ENCODE measurements at regions not wholly inside any gene's neighbourhood (a gene's known extent, or its start where the extent isn't known, plus 50 kb on each side); places are given as distances from the start of the nearest gene placed in this dataset.

DNA sequence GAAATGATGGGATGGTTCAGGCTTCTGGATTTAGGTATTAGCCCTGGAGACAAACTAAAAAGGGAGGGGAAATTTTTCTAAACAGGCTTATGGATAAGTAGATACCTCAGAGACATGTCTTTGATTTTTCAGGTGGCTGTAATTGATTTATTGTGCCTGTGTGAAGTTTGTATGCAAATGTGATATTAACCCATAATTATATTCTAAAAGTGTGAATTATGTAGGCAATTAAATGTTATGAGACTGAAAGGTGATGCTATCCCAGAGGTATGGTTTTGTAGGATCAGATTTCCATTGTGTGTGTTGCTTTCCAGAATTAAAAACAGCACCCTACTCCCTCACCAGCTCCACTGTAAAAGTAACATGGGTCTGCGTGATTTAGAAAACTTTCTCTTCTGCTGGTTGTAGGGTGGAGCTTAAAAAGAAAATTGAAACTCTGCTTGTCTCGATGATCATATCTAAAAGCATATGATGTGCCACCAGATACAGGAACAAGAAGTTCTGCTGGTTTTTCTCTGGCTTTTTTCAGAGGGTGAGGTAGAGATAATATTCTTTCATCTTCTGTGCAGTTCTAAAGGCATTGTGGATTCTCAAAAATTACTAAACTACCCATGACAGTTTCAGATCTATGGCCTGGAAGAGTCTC lies 71.8 kb upstream of the TAF11L2 start:
- TF ChIP-seq, protein P1, sequence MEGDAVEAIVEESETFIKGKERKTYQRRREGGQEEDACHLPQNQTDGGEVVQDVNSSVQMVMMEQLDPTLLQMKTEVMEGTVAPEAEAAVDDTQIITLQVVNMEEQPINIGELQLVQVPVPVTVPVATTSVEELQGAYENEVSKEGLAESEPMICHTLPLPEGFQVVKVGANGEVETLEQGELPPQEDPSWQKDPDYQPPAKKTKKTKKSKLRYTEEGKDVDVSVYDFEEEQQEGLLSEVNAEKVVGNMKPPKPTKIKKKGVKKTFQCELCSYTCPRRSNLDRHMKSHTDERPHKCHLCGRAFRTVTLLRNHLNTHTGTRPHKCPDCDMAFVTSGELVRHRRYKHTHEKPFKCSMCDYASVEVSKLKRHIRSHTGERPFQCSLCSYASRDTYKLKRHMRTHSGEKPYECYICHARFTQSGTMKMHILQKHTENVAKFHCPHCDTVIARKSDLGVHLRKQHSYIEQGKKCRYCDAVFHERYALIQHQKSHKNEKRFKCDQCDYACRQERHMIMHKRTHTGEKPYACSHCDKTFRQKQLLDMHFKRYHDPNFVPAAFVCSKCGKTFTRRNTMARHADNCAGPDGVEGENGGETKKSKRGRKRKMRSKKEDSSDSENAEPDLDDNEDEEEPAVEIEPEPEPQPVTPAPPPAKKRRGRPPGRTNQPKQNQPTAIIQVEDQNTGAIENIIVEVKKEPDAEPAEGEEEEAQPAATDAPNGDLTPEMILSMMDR (IDR thresholded peaks at IDR 0.05), result no peak
- TF ChIP-seq EZH2 (IDR thresholded peaks at IDR 0.05) (no peak), EZH2phosphoT487 (IDR thresholded peaks at IDR 0.05) (no peak)
- H3K4me3 ChIP-seq, result no peak overlapping the region
- no peaks in the 10 kb centered on the region for H3K36me3 Mint-ChIP-seq
- H3F3A ChIP-seq (ENCODE audit: low read depth), result no peaks in the 10 kb centered on the region
- no peak overlapping the region for H3K27ac Mint-ChIP-seq
- no peaks in the 10 kb centered on the region for H3K4me1 Mint-ChIP-seq
- H3K36me3 ChIP-seq, result no peaks in the 10 kb centered on the region
- peaks cover 2% of the 10 kb centered on the region for H3K27me3 Mint-ChIP-seq (ENCODE audit: insufficient read depth, low read depth)
- H3K27ac ChIP-seq, result no peak overlapping the region
- no peaks in the 10 kb centered on the region for H4K20me1 ChIP-seq (ENCODE audit: low read depth)
- H3K4me1 ChIP-seq, result no peaks in the 10 kb centered on the region
- H3K27me3 ChIP-seq, result no peaks in the 10 kb centered on the region
- DNase-seq (ENCODE audit: low spot score), result no peak
- H3K79me2 ChIP-seq (ENCODE audit: low read depth), result no peaks in the 10 kb centered on the region
- H3K4me3 Mint-ChIP-seq, result no peak overlapping the region
- no peaks in the 10 kb centered on the region for H3K9me3 Mint-ChIP-seq
- no peaks in the 10 kb centered on the region for H3K9me3 ChIP-seq (ENCODE audit: low read depth)
- no peak overlapping the region for H3K9ac ChIP-seq
- no peak overlapping the region for H2AFZ ChIP-seq (replicated peaks)
- H3K4me2 ChIP-seq, result no peak overlapping the region

DNA sequence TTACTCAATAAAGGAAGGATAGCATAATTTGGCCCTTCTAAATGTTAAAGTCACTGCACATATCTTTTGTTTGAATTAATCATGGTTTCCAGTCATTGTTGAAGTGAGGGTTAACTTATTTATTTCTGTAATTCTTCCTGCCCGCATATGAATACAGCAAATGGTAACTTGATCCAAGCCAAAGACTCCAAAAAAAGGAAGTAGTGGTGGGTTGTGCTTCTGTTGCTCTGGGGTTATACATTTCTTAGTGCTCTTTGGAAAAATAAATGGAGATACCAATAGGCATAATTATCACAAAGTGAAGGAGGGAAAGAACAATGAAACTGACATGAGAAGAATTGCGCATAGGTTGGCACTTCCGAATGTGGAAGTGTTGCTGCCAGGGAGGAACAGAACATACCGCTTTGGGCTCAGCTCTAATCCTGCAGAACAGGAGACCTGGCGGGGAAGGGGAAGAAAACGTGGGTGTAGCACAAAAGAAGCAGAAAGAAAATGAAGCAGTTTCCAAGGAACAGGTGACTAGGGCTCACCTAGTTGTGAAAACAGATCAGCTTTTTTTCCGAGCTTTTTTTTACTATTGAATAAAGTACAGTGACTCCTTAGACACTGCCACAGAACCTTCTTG lies 69.7 kb upstream of the TAF11L2 start:
- Histone ChIP-seq H3K27ac (no peak overlapping the region), H3F3A (ENCODE audit: low read depth) (no peaks in the 10 kb centered on the region), H3K27me3 (no peaks in the 10 kb centered on the region), H3K9me3 (ENCODE audit: low read depth) (no peaks in the 10 kb centered on the region), H3K79me2 (ENCODE audit: low read depth) (no peaks in the 10 kb centered on the region), H3K4me3 (no peak overlapping the region), H3K36me3 (no peaks in the 10 kb centered on the region), H3K9ac (no peak overlapping the region), H3K4me2 (no peak overlapping the region), H3K4me1 (no peaks in the 10 kb centered on the region), H2AFZ (replicated peaks) (no peak overlapping the region), H4K20me1 (ENCODE audit: low read depth) (no peaks in the 10 kb centered on the region)
- no peak for DNase-seq (ENCODE audit: low spot score)
- no peak overlapping the region for H3K4me3 Mint-ChIP-seq
- H3K9me3 Mint-ChIP-seq, result no peaks in the 10 kb centered on the region
- peaks cover 2% of the 10 kb centered on the region for H3K27me3 Mint-ChIP-seq (ENCODE audit: insufficient read depth, low read depth)
- H3K36me3 Mint-ChIP-seq, result no peaks in the 10 kb centered on the region
- no peak overlapping the region for H3K27ac Mint-ChIP-seq
- TF ChIP-seq, protein P1 (IDR thresholded peaks at IDR 0.05), result no peak
- TF ChIP-seq EZH2 (IDR thresholded peaks at IDR 0.05) (no peak), EZH2phosphoT487 (IDR thresholded peaks at IDR 0.05) (no peak)
- H3K4me1 Mint-ChIP-seq, result no peaks in the 10 kb centered on the region

DNA sequence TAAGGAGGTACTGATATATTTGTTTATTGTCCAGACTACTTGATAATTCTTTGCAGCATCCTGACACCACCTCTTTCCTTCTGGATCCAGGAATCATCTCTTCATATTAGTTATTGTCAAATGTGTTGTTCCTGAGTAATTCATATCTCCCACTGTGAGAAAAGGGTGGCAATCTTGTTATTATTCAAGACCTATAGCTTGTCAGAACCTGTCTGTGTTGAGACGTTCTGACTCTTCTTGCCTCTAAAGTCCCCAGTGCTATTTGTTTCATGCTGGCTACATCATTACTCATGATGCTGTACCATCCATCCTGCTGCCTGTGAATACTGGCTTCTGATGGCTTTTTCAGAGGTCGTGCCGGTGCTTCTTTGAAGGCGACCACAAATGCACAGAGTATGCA lies 68.7 kb upstream of the TAF11L2 start:
- Histone ChIP-seq H3K36me3 (no peaks in the 10 kb centered on the region), H3K4me1 (no peaks in the 10 kb centered on the region), H3K27ac (no peak overlapping the region), H4K20me1 (ENCODE audit: low read depth) (no peaks in the 10 kb centered on the region), H3K79me2 (ENCODE audit: low read depth) (no peaks in the 10 kb centered on the region), H3F3A (ENCODE audit: low read depth) (no peaks in the 10 kb centered on the region), H3K9ac (no peak overlapping the region), H3K9me3 (ENCODE audit: low read depth) (no peaks in the 10 kb centered on the region), H3K4me2 (no peak overlapping the region), H3K4me3 (no peak overlapping the region), H2AFZ (replicated peaks) (no peak overlapping the region), H3K27me3 (no peaks in the 10 kb centered on the region)
- Mint-ChIP-seq H3K36me3 (no peaks in the 10 kb centered on the region), H3K4me3 (no peak overlapping the region), H3K9me3 (no peaks in the 10 kb centered on the region), H3K27ac (no peak overlapping the region), H3K4me1 (no peaks in the 10 kb centered on the region), H3K27me3 (ENCODE audit: insufficient read depth, low read depth) (peaks cover 2% of the 10 kb centered on the region)
- TF ChIP-seq EZH2 (IDR thresholded peaks at IDR 0.05), result no peak
- TF ChIP-seq, protein P1 (IDR thresholded peaks at IDR 0.05), result no peak
- no peak for TF ChIP-seq EZH2phosphoT487 (IDR thresholded peaks at IDR 0.05)
- no peak for DNase-seq (ENCODE audit: low spot score)
